Spinal cord (tissue), 9 donors: ENCODE measurements at regions not wholly inside any gene's neighbourhood (a gene's known extent, or its start where the extent isn't known, plus 50 kb on each side); places are given as distances from the start of the nearest gene placed in this dataset.

Source experiments
- DNase-seq, 6 donors: peaks; one replicate each; pipeline versions ENCODE4 v3.0.0 to v3.0.0-alpha.2; 2013 to 2015; ENCODE audit warnings: low spot score in 6 of 6, low read depth in 4 of 6
- H3K27ac ChIP-seq: one replicate; pipeline ENCODE4 v1.5.1; 2013; ENCODE audit warnings: low read depth, low read length, control low read depth
- H3K27me3 ChIP-seq: one replicate; pipeline ENCODE4 v1.6.1; 2013; ENCODE audit warnings: low read length; ENCODE audit not compliant: control insufficient read depth, insufficient read depth
- H3K36me3 ChIP-seq: one replicate; pipeline ENCODE4 v1.6.1; 2013; ENCODE audit warnings: low read length; ENCODE audit not compliant: control insufficient read depth, insufficient read depth
- H3K4me1 ChIP-seq: one replicate; pipeline ENCODE4 v1.6.1; 2013; ENCODE audit warnings: low read length; ENCODE audit not compliant: control insufficient read depth, insufficient read depth
- H3K4me3 ChIP-seq: one replicate; pipeline ENCODE4 v1.5.1; 2013; ENCODE audit warnings: low read depth, low read length, control low read depth
- H3K9me3 ChIP-seq: one replicate; pipeline ENCODE4 v1.6.1; 2013; ENCODE audit warnings: low read length; ENCODE audit not compliant: control insufficient read depth, insufficient read depth
- WGBS: methylation state at CpG from one replicate; pipeline ENCODE4 v1.1.5; 2013; ENCODE audit warnings: missing lambda C conversion rate; ENCODE audit not compliant: insufficient coverage; 5-methylcytosine and 5-hydroxymethylcytosine counted together
- donor health status: healthy.

- Histone ChIP-seq H3K4me1 (peaks cover 11% of the 10 kb centered on the region), H3K9me3 (no peaks in the 10 kb centered on the region), H3K4me3 (no peak overlapping the region), H3K27ac (no peak overlapping the region), H3K36me3 (peaks cover 11% of the 10 kb centered on the region), H3K27me3 (no peaks in the 10 kb centered on the region)
- DNase-seq, result no peak
- WGBS, result 86% methylated on average over 1 of the region's 4 CpGs
Observed at GRCh38 chr20:36102809-36103596, 51.5 kb upstream of the EPB41L1 start.

- Histone ChIP-seq H3K27me3 (no peaks in the 10 kb centered on the region), H3K4me1 (peaks cover 11% of the 10 kb centered on the region), H3K36me3 (peaks cover 13% of the 10 kb centered on the region), H3K27ac (no peak overlapping the region), H3K4me3 (no peak overlapping the region), H3K9me3 (no peaks in the 10 kb centered on the region)
- WGBS, result 73% methylated on average over 7 of the region's 7 CpGs
- DNase-seq, result no peak
Observed at GRCh38 chr20:36104244-36104643, 50.3 kb upstream of the EPB41L1 start.
